ENCODE measurements at regions not wholly inside any gene's neighbourhood (a gene's known extent, or its start where the extent isn't known, plus 50 kb on each side); places are given as distances from the start of the nearest gene placed in this dataset.

GRCh38 chr2:216934151-216934550, 74.3 kb upstream of the TNP1 start:
- no peak for TF ChIP-seq BHLHE40 (IDR thresholded peaks at IDR 0.05; ENCODE audit: borderline replicate concordance)
- no peak for TF ChIP-seq PKNOX1 (IDR thresholded peaks at IDR 0.05)
- no peak for TF ChIP-seq SP1 (IDR thresholded peaks at IDR 0.05)
- TF ChIP-seq FOXK2 (IDR thresholded peaks at IDR 0.05): no peak
- TF ChIP-seq FOXA1 (IDR thresholded peaks at IDR 0.05): no peak
- no peak for TF ChIP-seq NFRKB (IDR thresholded peaks at IDR 0.05)

Measured in HEK293T (cell line).